ENCODE measurements at regions not wholly inside any gene's neighbourhood (a gene's known extent, or its start where the extent isn't known, plus 50 kb on each side); places are given as distances from the start of the nearest gene placed in this dataset.

- TF ChIP-seq CTCF (IDR thresholded peaks at IDR 0.05) (no peak), POLR2A (IDR thresholded peaks at IDR 0.05) (no peak)
Measured at GRCh38 chr20:16179371-16179770, 393.9 kb downstream of the KIF16B start.

Data from thyroid gland (tissue), 4 donors.